ENCODE measurements at regions not wholly inside any gene's neighbourhood (a gene's known extent, or its start where the extent isn't known, plus 50 kb on each side); places are given as distances from the start of the nearest gene placed in this dataset.

- TF ChIP-seq, protein P1, sequence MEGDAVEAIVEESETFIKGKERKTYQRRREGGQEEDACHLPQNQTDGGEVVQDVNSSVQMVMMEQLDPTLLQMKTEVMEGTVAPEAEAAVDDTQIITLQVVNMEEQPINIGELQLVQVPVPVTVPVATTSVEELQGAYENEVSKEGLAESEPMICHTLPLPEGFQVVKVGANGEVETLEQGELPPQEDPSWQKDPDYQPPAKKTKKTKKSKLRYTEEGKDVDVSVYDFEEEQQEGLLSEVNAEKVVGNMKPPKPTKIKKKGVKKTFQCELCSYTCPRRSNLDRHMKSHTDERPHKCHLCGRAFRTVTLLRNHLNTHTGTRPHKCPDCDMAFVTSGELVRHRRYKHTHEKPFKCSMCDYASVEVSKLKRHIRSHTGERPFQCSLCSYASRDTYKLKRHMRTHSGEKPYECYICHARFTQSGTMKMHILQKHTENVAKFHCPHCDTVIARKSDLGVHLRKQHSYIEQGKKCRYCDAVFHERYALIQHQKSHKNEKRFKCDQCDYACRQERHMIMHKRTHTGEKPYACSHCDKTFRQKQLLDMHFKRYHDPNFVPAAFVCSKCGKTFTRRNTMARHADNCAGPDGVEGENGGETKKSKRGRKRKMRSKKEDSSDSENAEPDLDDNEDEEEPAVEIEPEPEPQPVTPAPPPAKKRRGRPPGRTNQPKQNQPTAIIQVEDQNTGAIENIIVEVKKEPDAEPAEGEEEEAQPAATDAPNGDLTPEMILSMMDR (IDR thresholded peaks at IDR 0.05 in 8 of 11, conservative IDR thresholded peaks at IDR 0.05 in 3 of 11) = no peak
- no peak for TF ChIP-seq POLR2AphosphoS5 (IDR thresholded peaks at IDR 0.05)
- no peak for TF ChIP-seq POLR2A (IDR thresholded peaks at IDR 0.05)
Measured at GRCh38 chr5:2030131-2030530, 147.4 kb upstream of the IRX4 start.

All from spleen (tissue), 7 donors.